ENCODE measurements at regions not wholly inside any gene's neighbourhood (a gene's known extent, or its start where the extent isn't known, plus 50 kb on each side); places are given as distances from the start of the nearest gene placed in this dataset.

- TF ChIP-seq CTCF (IDR thresholded peaks at IDR 0.05) (no peak), POLR2A (IDR thresholded peaks at IDR 0.05) (no peak), EP300 (IDR thresholded peaks at IDR 0.05) (no peak)
Measured at GRCh38 chr5:171577042-171577758, 157.8 kb downstream of the FGF18 start.

Data from ovary (tissue), 3 donors.